Endothelial cell of umbilical vein (primary cell): ENCODE measurements at regions not wholly inside any gene's neighbourhood (a gene's known extent, or its start where the extent isn't known, plus 50 kb on each side); places are given as distances from the start of the nearest gene placed in this dataset.

Experiments
- BruUV-seq: library from RNA; stranded (reverse); fragments of 400-500 nt; replicated peaks from 2 replicates; lab custom pipeline; 2021; lab: Mats Ljungman, UMichigan
- CTCF ChIA-PET: fragments of 300-600, 350-600 bp; sonication (Branson Sonifier 250); formaldehyde crosslinking; loops from one replicate; lab custom pipeline; 2021; ENCODE audit warnings: antibody characterized with exemption, inconsistent platforms; lab: Charles Lee
- POLR2A ChIA-PET: fragments of 300-600, 350-600 bp; sonication (Branson Sonifier 250); formaldehyde crosslinking; loops from one replicate; lab custom pipeline; 2021; ENCODE audit warnings: antibody characterized with exemption, inconsistent platforms; lab: Charles Lee
- DNase-seq: peaks from one replicate; pipeline ENCODE4 v3.0.0-alpha.2; 2011; ENCODE audit warnings: low read depth, low spot score
- FAIRE-seq: peaks from 2 replicates; lab custom pipeline; 2011; peaks lifted over from hg19 to GRCh38; lab: Jason Lieb, UNC
- H2AFZ ChIP-seq: 2 replicates; pipeline ENCODE4 v1.6.0; 2012; ENCODE audit warnings: low read depth, low read length, control low read depth, inconsistent platforms
- H3K27ac ChIP-seq: 2 replicates; pipeline ENCODE4 v1.5.1; 2011; ENCODE audit warnings: low read depth, mild to moderate bottlenecking, control low read depth, low read length, moderate library complexity; ENCODE audit not compliant: insufficient read depth
- H3K27me3 ChIP-seq, 2 experiments: 2 replicates each; pipeline versions ENCODE4 v1.6.0 to v1.6.1; 2011; ENCODE audit warnings: low read length in 2 of 2, mixed read lengths in 1 of 2; ENCODE audit not compliant: control insufficient read depth in 2 of 2, insufficient read depth in 2 of 2
- H3K36me3 ChIP-seq, 2 experiments: 2 replicates in 1 of 2; 3 replicates in 1 of 2; pipeline ENCODE4 v1.5.1; 2011; ENCODE audit warnings: low read length in 2 of 2, mild to moderate bottlenecking in 1 of 2, moderate library complexity in 1 of 2; ENCODE audit not compliant: control insufficient read depth in 2 of 2, insufficient read depth in 2 of 2; ENCODE audit errors: extremely low read depth in 1 of 2
- H3K4me1 ChIP-seq: 3 replicates; pipeline ENCODE4 v1.5.1; 2011; ENCODE audit warnings: mild to moderate bottlenecking, low read length; ENCODE audit not compliant: control insufficient read depth, insufficient read depth; ENCODE audit errors: extremely low read depth
- H3K4me2 ChIP-seq: 2 replicates; pipeline ENCODE4 v1.6.1; 2011; ENCODE audit warnings: low read length, control low read depth, mixed read lengths; ENCODE audit not compliant: insufficient read depth
- H3K4me3 ChIP-seq, 3 experiments: fragments of 200-600 bp in 1 of 3; sonication (generic), shearing (Covaris generic) in 1 of 3; replicated peaks in 1 of 3; 2 replicates each; pipeline ENCODE4 v1.5.1; 2011 to 2016; ENCODE audit warnings: control low read depth in 3 of 3, low read length in 3 of 3, mild to moderate bottlenecking in 2 of 3, inconsistent platforms in 1 of 3, low read depth in 1 of 3, moderate library complexity in 1 of 3; ENCODE audit not compliant: insufficient read depth in 1 of 3
- H3K79me2 ChIP-seq: 2 replicates; pipeline ENCODE4 v1.6.0; 2012; ENCODE audit warnings: low read length, inconsistent platforms; ENCODE audit not compliant: control insufficient read depth, insufficient read depth
- H3K9ac ChIP-seq: replicated peaks from 2 replicates; pipeline ENCODE3; 2011; ENCODE audit warnings: low read length, control low read depth; ENCODE audit not compliant: insufficient read depth; ENCODE audit errors: extremely low read depth
- H3K9me1 ChIP-seq: replicated peaks from 3 replicates; pipeline ENCODE4 v1.6.0; 2011; ENCODE audit warnings: mild to moderate bottlenecking, low read length; ENCODE audit not compliant: control insufficient read depth, insufficient read depth; ENCODE audit errors: extremely low read depth
- H3K9me3 ChIP-seq: replicated peaks from 2 replicates; pipeline ENCODE4 v1.5.1; 2012; ENCODE audit warnings: low read length, inconsistent platforms; ENCODE audit not compliant: control insufficient read depth, insufficient read depth
- H4K20me1 ChIP-seq: replicated peaks from 2 replicates; pipeline ENCODE3; 2011; ENCODE audit warnings: mild to moderate bottlenecking, low read length; ENCODE audit not compliant: control insufficient read depth, insufficient read depth; ENCODE audit errors: extremely low read depth
- CTCF ChIP-seq, 2 donors: IDR thresholded peaks; 1 replicate in 1 of 2; 2 replicates in 1 of 2; pipeline ENCODE4 v1.5.1; 2011; ENCODE audit warnings: low read length in 2 of 2, mild to moderate bottlenecking in 2 of 2, moderate library complexity in 2 of 2, control low read depth in 1 of 2, inconsistent platforms in 1 of 2, low read depth in 1 of 2; ENCODE audit not compliant: insufficient read depth in 1 of 2; ENCODE audit errors: extremely low read depth in 1 of 2
- EZH2 ChIP-seq: IDR thresholded peaks from 2 replicates; pipeline ENCODE4 v1.6.1; 2012; ENCODE audit warnings: borderline replicate concordance, low read depth, mild to moderate bottlenecking, moderate library complexity, low read length, inconsistent platforms; ENCODE audit not compliant: severe bottlenecking
- FOS ChIP-seq: IDR thresholded peaks from 2 replicates; pipeline ENCODE4 v1.6.1; 2011; ENCODE audit warnings: mild to moderate bottlenecking, low read length, moderate library complexity, borderline replicate concordance; ENCODE audit not compliant: insufficient read depth
- GATA2 ChIP-seq: IDR thresholded peaks from 2 replicates; pipeline ENCODE4 v1.7.0; 2011; ENCODE audit warnings: low read depth, mild to moderate bottlenecking, moderate library complexity, mixed read lengths, low read length; ENCODE audit not compliant: insufficient read length, insufficient read depth
- JUN ChIP-seq: IDR thresholded peaks from 2 replicates; pipeline ENCODE4 v1.6.1; 2011; ENCODE audit warnings: borderline replicate concordance, low read depth; ENCODE audit not compliant: insufficient read length, insufficient read depth
- MYC ChIP-seq: IDR thresholded peaks from one replicate; pipeline ENCODE4 v1.6.1; 2011; ENCODE audit warnings: mild to moderate bottlenecking, low read depth, low read length
- POLR2A ChIP-seq: IDR thresholded peaks from 2 replicates; pipeline ENCODE4 v1.6.1; 2012; ENCODE audit warnings: low read depth, mild to moderate bottlenecking, control low read depth, low read length
- POLR2AphosphoS5 ChIP-seq: IDR thresholded peaks from 2 replicates; pipeline ENCODE4 v1.6.1; 2012; ENCODE audit warnings: low read depth, mild to moderate bottlenecking, control low read depth, low read length, moderate library complexity; ENCODE audit not compliant: insufficient read depth
- dilution Hi-C: fragments of 300-500 bp; cut with MboI; formaldehyde crosslinking; loops from one replicate; pipeline ENCODE4 v1.15.0; 2019; ENCODE audit warnings: low sequenced_read_pairs; ENCODE audit not compliant: extremely low pct_ligation_motif_present
- intact Hi-C: fragments of 100-400 bp; cut with micrococcal nuclease; formaldehyde crosslinking; loops from one replicate; pipeline ENCODE4 v1.10.0; 2022
- TF ChIP-seq, protein P1 (sequence below): IDR thresholded peaks from 2 replicates; pipeline ENCODE4 v1.6.1; 2011; ENCODE audit not compliant: insufficient read depth, insufficient read length

DNA sequence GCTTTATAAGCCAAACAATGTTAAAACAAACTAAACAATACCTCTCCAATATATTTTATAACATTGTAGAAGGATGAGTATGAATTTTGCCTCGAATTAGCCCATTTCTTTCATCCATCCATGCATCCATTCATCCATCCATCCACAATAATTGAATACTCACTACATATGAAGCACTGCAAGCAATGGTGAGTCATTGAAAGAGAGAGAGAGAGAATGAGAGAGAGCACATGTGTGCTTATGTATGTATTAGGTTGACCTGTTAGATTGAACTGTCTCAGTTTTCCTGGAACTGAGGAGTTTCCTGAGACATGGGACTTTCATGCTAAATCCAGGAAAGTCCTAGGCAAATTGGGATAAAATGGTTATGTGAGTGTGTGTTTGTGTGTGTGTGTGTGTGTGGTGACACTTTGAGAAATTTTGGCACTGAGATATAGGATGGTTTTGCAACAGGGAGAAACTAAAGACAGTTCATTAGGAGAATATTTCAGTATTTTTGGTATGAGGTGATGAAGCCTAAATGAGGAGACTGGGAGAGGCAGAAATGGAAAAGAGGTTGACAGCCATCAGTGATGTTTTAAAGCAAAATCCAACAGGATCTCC is 98.4 kb downstream of the C12orf75 start:
- no peaks in the 10 kb centered on the region for H3K9me3 ChIP-seq
- no peaks in the 10 kb centered on the region for H4K20me1 ChIP-seq
- H3K79me2 ChIP-seq, result no peaks in the 10 kb centered on the region
- H3K4me2 ChIP-seq, result no peak overlapping the region
- H3K4me1 ChIP-seq, result peaks cover 20% of the 10 kb centered on the region
- no peak overlapping the region for H3K9ac ChIP-seq
- H3K27ac ChIP-seq, result no peak overlapping the region
- no peaks in the 10 kb centered on the region for H3K9me1 ChIP-seq
- ChIA-PET POLR2A (no interaction called here), CTCF (no interaction called here)
- DNase-seq (no peak), FAIRE-seq (no peak)
- no TSS peak for BruUV-seq
- H3K36me3 ChIP-seq, result no peaks in the 10 kb centered on the region
- no peaks in the 10 kb centered on the region for H3K27me3 ChIP-seq
- intact Hi-C loops (loop anchor here (2.0 kb wide), 2 partner anchors 16 to 42 kb away; no protein-coding TSS in a partner anchor), dilution Hi-C loops (no loop called here)
- H3K4me3 ChIP-seq, result no peak overlapping the region
- TF ChIP-seq, protein P1, sequence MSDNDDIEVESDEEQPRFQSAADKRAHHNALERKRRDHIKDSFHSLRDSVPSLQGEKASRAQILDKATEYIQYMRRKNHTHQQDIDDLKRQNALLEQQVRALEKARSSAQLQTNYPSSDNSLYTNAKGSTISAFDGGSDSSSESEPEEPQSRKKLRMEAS, result no peak
- TF ChIP-seq CTCF (IDR thresholded peaks at IDR 0.05; ENCODE audit: extremely low read depth in 1 of 2, insufficient read depth in 1 of 2, low read depth in 1 of 2, low read length in 2 of 2) (no peak), JUN (peak; percentile 25), FOS (peak; percentile 51), POLR2AphosphoS5 (no peak), POLR2A (no peak), EZH2 (no peak), GATA2 (no peak), MYC (no peak)
- no peak overlapping the region for H2AFZ ChIP-seq
